HL-60 (cell line): ENCODE measurements at regions not wholly inside any gene's neighbourhood (a gene's known extent, or its start where the extent isn't known, plus 50 kb on each side); places are given as distances from the start of the nearest gene placed in this dataset.

Experiments used
- GABPA ChIP-seq: IDR thresholded peaks from 2 replicates; pipeline ENCODE4 v1.6.1; 2012; ENCODE audit warnings: low read depth
- POLR2AphosphoS5 ChIP-seq: IDR thresholded peaks from 2 replicates; pipeline ENCODE4 v1.6.1; 2012; ENCODE audit warnings: low read depth
- TF ChIP-seq, protein P1 (sequence below): IDR thresholded peaks from one replicate; pipeline ENCODE4 v1.5.1; 2011; ENCODE audit warnings: low read length, control low read depth, inconsistent platforms; ENCODE audit not compliant: insufficient read depth
- TF ChIP-seq, protein P2 (sequence below): IDR thresholded peaks from 2 replicates; pipeline ENCODE4 v1.6.1; 2012; ENCODE audit warnings: low read depth; ENCODE audit not compliant: insufficient replicate concordance

DNA sequence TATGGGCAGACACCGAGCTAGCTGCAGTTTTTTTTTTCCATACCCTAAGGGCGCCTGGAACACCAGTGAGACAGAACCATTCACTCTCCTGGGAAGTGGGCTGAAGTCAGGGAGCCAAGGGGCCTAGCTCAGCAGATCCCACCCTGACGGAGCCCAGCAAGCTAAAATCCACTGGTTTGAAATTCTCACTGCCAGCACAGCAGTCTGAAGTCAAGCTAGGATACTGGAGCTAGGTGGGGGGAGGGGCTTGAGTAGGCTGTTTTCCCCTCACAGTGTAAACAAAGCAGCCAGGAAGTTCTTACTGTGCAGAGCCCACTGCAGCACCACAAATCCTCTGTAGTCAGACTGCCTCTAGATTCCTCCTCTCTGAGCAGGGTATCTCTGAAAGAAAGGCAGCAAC is 151.7 kb upstream of the HCN1 start:
- TF ChIP-seq, protein P1, sequence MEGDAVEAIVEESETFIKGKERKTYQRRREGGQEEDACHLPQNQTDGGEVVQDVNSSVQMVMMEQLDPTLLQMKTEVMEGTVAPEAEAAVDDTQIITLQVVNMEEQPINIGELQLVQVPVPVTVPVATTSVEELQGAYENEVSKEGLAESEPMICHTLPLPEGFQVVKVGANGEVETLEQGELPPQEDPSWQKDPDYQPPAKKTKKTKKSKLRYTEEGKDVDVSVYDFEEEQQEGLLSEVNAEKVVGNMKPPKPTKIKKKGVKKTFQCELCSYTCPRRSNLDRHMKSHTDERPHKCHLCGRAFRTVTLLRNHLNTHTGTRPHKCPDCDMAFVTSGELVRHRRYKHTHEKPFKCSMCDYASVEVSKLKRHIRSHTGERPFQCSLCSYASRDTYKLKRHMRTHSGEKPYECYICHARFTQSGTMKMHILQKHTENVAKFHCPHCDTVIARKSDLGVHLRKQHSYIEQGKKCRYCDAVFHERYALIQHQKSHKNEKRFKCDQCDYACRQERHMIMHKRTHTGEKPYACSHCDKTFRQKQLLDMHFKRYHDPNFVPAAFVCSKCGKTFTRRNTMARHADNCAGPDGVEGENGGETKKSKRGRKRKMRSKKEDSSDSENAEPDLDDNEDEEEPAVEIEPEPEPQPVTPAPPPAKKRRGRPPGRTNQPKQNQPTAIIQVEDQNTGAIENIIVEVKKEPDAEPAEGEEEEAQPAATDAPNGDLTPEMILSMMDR: no peak
- TF ChIP-seq POLR2AphosphoS5: no peak
- TF ChIP-seq, protein P2, sequence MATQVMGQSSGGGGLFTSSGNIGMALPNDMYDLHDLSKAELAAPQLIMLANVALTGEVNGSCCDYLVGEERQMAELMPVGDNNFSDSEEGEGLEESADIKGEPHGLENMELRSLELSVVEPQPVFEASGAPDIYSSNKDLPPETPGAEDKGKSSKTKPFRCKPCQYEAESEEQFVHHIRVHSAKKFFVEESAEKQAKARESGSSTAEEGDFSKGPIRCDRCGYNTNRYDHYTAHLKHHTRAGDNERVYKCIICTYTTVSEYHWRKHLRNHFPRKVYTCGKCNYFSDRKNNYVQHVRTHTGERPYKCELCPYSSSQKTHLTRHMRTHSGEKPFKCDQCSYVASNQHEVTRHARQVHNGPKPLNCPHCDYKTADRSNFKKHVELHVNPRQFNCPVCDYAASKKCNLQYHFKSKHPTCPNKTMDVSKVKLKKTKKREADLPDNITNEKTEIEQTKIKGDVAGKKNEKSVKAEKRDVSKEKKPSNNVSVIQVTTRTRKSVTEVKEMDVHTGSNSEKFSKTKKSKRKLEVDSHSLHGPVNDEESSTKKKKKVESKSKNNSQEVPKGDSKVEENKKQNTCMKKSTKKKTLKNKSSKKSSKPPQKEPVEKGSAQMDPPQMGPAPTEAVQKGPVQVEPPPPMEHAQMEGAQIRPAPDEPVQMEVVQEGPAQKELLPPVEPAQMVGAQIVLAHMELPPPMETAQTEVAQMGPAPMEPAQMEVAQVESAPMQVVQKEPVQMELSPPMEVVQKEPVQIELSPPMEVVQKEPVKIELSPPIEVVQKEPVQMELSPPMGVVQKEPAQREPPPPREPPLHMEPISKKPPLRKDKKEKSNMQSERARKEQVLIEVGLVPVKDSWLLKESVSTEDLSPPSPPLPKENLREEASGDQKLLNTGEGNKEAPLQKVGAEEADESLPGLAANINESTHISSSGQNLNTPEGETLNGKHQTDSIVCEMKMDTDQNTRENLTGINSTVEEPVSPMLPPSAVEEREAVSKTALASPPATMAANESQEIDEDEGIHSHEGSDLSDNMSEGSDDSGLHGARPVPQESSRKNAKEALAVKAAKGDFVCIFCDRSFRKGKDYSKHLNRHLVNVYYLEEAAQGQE: no peak
- no peak for TF ChIP-seq GABPA
